ENCODE measurements at regions not wholly inside any gene's neighbourhood (a gene's known extent, or its start where the extent isn't known, plus 50 kb on each side); places are given as distances from the start of the nearest gene placed in this dataset.
A peak's percentile ranks its signal among the peaks of the same experiment; 100 is the strongest.

- no peak overlapping the region for H3K14ac ChIP-seq (ENCODE audit: low read length in 2 of 2)
- H4K91ac ChIP-seq (ENCODE audit: low read length) = no peak overlapping the region
- H3K4me2 ChIP-seq (ENCODE audit: low read length, poor library complexity, severe bottlenecking) = no peak overlapping the region
- no peak overlapping the region for H3K4me3 ChIP-seq (ENCODE audit: insufficient read depth in 1 of 2, low read depth in 1 of 2, low read length in 2 of 2)
- H3K27ac ChIP-seq (ENCODE audit: low read length, poor library complexity, severe bottlenecking) = no peak overlapping the region
- WGBS = 79% methylated on average over 4 of the region's 4 CpGs
- H2BK15ac ChIP-seq (ENCODE audit: low read depth, poor library complexity, severe bottlenecking) = no peak overlapping the region
- DNase-seq = peak; percentile 17
- H3K36me3 ChIP-seq (ENCODE audit: control insufficient read depth in 1 of 2, insufficient read depth in 2 of 2, low read depth in 1 of 2, low read length in 2 of 2) = no peaks in the 10 kb centered on the region
- H3K23ac ChIP-seq (ENCODE audit: low read length in 2 of 2) = no peak overlapping the region
- H3K9ac ChIP-seq (ENCODE audit: low read length) = no peak overlapping the region
- no peak overlapping the region for H3K18ac ChIP-seq (ENCODE audit: low read depth in 1 of 2, low read length in 2 of 2)
- H2BK12ac ChIP-seq (ENCODE audit: low read length in 2 of 2) = no peak overlapping the region
- H3K4ac ChIP-seq (ENCODE audit: low read depth in 1 of 2, low read length in 2 of 2) = no peak overlapping the region
- no peak overlapping the region for H2AK5ac ChIP-seq (ENCODE audit: low read length, severe bottlenecking)
- H3K4me1 ChIP-seq (ENCODE audit: control insufficient read depth, insufficient read depth, low read depth, low read length) = peaks cover 8% of the 10 kb centered on the region
- H3K27me3 ChIP-seq (ENCODE audit: control insufficient read depth in 1 of 2, insufficient read depth in 1 of 2, low read length in 2 of 2) = no peaks in the 10 kb centered on the region
- H3K9me3 ChIP-seq (ENCODE audit: control insufficient read depth, low read length) = no peaks in the 10 kb centered on the region
- H2BK5ac ChIP-seq (ENCODE audit: low read depth, low read length, poor library complexity, severe bottlenecking) = no peak overlapping the region
- H3K79me1 ChIP-seq (replicated peaks; ENCODE audit: low read length, poor library complexity, severe bottlenecking) = no peaks in the 10 kb centered on the region
- peak overlapping the region; percentile 35 for H4K8ac ChIP-seq (ENCODE audit: low read length)
- no peak overlapping the region for H2AFZ ChIP-seq (ENCODE audit: low read depth, low read length)
- H2BK120ac ChIP-seq (ENCODE audit: low read depth, low read length) = no peak overlapping the region
These were observed 122.8 kb downstream of the SKIDA1 start for GRCh38 chr10:21402606-21403083.

DNA sequence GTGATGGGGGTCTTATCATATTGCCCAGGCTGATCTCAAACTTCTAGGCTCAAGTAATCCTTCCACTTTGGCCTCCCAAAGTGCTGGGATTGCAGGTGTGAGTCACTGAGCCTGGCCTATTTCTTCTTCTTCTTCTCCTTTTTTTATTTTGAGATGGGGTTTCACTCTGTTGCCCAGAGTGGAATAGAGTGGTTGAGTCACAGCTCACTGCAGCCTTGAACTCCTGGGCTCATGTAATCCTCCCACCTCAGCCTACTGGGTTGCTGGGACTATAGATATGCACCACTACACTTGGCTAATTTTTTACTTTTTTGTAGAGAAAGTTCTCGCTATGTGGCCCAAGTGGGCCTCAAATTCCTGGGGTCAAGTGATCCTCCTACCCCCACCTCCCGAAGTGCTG is 124.3 kb downstream of the SKIDA1 start:
- Histone ChIP-seq H3K27ac (ENCODE audit: low read length, poor library complexity, severe bottlenecking) (peak overlapping the region; percentile 85), H4K8ac (ENCODE audit: low read length) (no peak overlapping the region), H3K36me3 (ENCODE audit: control insufficient read depth in 1 of 2, insufficient read depth in 2 of 2, low read depth in 1 of 2, low read length in 2 of 2) (no peaks in the 10 kb centered on the region), H3K4me2 (ENCODE audit: low read length, poor library complexity, severe bottlenecking) (no peak overlapping the region), H3K9me3 (ENCODE audit: control insufficient read depth, low read length) (no peaks in the 10 kb centered on the region), H3K79me1 (replicated peaks; ENCODE audit: low read length, poor library complexity, severe bottlenecking) (no peaks in the 10 kb centered on the region), H2BK12ac (ENCODE audit: low read length in 2 of 2) (no peak overlapping the region), H2BK120ac (ENCODE audit: low read depth, low read length) (no peak overlapping the region), H3K14ac (ENCODE audit: low read length in 2 of 2) (no peak overlapping the region), H2AK5ac (ENCODE audit: low read length, severe bottlenecking) (peak overlapping the region; percentile 88), H2AFZ (ENCODE audit: low read depth, low read length) (no peak overlapping the region), H3K4ac (ENCODE audit: low read depth in 1 of 2, low read length in 2 of 2) (no peak overlapping the region), H3K23ac (ENCODE audit: low read length in 2 of 2) (no peak overlapping the region), H3K4me3 (ENCODE audit: insufficient read depth in 1 of 2, low read depth in 1 of 2, low read length in 2 of 2) (no peak overlapping the region), H3K18ac (ENCODE audit: low read depth in 1 of 2, low read length in 2 of 2) (no peak overlapping the region), H4K91ac (ENCODE audit: low read length) (no peak overlapping the region), H3K9ac (ENCODE audit: low read length) (no peak overlapping the region), H2BK5ac (ENCODE audit: low read depth, low read length, poor library complexity, severe bottlenecking) (no peak overlapping the region), H3K4me1 (ENCODE audit: control insufficient read depth, insufficient read depth, low read depth, low read length) (peaks cover 12% of the 10 kb centered on the region), H2BK15ac (ENCODE audit: low read depth, poor library complexity, severe bottlenecking) (no peak overlapping the region), H3K27me3 (ENCODE audit: control insufficient read depth in 1 of 2, insufficient read depth in 1 of 2, low read length in 2 of 2) (no peaks in the 10 kb centered on the region)
- 100% methylated on average over 1 of the region's 2 CpGs for WGBS
- peak; percentile 14 for DNase-seq

- Histone ChIP-seq H3K18ac (ENCODE audit: low read depth in 1 of 2, low read length in 2 of 2) (no peak overlapping the region), H3K9me3 (ENCODE audit: control insufficient read depth, low read length) (no peaks in the 10 kb centered on the region), H3K27ac (ENCODE audit: low read length, poor library complexity, severe bottlenecking) (peak overlapping the region; percentile 67), H4K8ac (ENCODE audit: low read length) (no peak overlapping the region), H3K4me2 (ENCODE audit: low read length, poor library complexity, severe bottlenecking) (no peak overlapping the region), H3K9ac (ENCODE audit: low read length) (no peak overlapping the region), H3K14ac (ENCODE audit: low read length in 2 of 2) (no peak overlapping the region), H2BK15ac (ENCODE audit: low read depth, poor library complexity, severe bottlenecking) (no peak overlapping the region), H3K27me3 (ENCODE audit: control insufficient read depth in 1 of 2, insufficient read depth in 1 of 2, low read length in 2 of 2) (no peaks in the 10 kb centered on the region), H3K79me1 (replicated peaks; ENCODE audit: low read length, poor library complexity, severe bottlenecking) (no peaks in the 10 kb centered on the region), H4K91ac (ENCODE audit: low read length) (no peak overlapping the region), H3K23ac (ENCODE audit: low read length in 2 of 2) (no peak overlapping the region), H2AK5ac (ENCODE audit: low read length, severe bottlenecking) (no peak overlapping the region), H2BK120ac (ENCODE audit: low read depth, low read length) (no peak overlapping the region), H3K4me3 (ENCODE audit: insufficient read depth in 1 of 2, low read depth in 1 of 2, low read length in 2 of 2) (no peak overlapping the region), H2BK5ac (ENCODE audit: low read depth, low read length, poor library complexity, severe bottlenecking) (peak overlapping the region; percentile 54), H3K4me1 (ENCODE audit: control insufficient read depth, insufficient read depth, low read depth, low read length) (peaks cover 12% of the 10 kb centered on the region), H3K36me3 (ENCODE audit: control insufficient read depth in 1 of 2, insufficient read depth in 2 of 2, low read depth in 1 of 2, low read length in 2 of 2) (no peaks in the 10 kb centered on the region), H3K4ac (ENCODE audit: low read depth in 1 of 2, low read length in 2 of 2) (no peak overlapping the region), H2BK12ac (ENCODE audit: low read length in 2 of 2) (no peak overlapping the region), H2AFZ (ENCODE audit: low read depth, low read length) (no peak overlapping the region)
- peak; percentile 90 for DNase-seq
- 40% methylated on average over 5 of the region's 6 CpGs for WGBS
These were observed 126.0 kb downstream of the SKIDA1 start for GRCh38 chr10:21399392-21400035.

- Histone ChIP-seq H3K36me3 (ENCODE audit: control insufficient read depth in 1 of 2, insufficient read depth in 2 of 2, low read depth in 1 of 2, low read length in 2 of 2) (no peaks in the 10 kb centered on the region), H3K4ac (ENCODE audit: low read depth in 1 of 2, low read length in 2 of 2) (no peak overlapping the region), H3K9me3 (ENCODE audit: control insufficient read depth, low read length) (no peaks in the 10 kb centered on the region), H2AFZ (ENCODE audit: low read depth, low read length) (no peak overlapping the region), H3K27me3 (ENCODE audit: control insufficient read depth in 1 of 2, insufficient read depth in 1 of 2, low read length in 2 of 2) (no peaks in the 10 kb centered on the region), H3K79me1 (replicated peaks; ENCODE audit: low read length, poor library complexity, severe bottlenecking) (no peaks in the 10 kb centered on the region), H2BK12ac (ENCODE audit: low read length in 2 of 2) (no peak overlapping the region), H2AK5ac (ENCODE audit: low read length, severe bottlenecking) (no peak overlapping the region), H3K23ac (ENCODE audit: low read length in 2 of 2) (no peak overlapping the region), H3K14ac (ENCODE audit: low read length in 2 of 2) (no peak overlapping the region), H3K18ac (ENCODE audit: low read depth in 1 of 2, low read length in 2 of 2) (no peak overlapping the region), H3K4me1 (ENCODE audit: control insufficient read depth, insufficient read depth, low read depth, low read length) (peaks cover 12% of the 10 kb centered on the region), H2BK5ac (ENCODE audit: low read depth, low read length, poor library complexity, severe bottlenecking) (no peak overlapping the region), H3K4me2 (ENCODE audit: low read length, poor library complexity, severe bottlenecking) (no peak overlapping the region), H3K4me3 (ENCODE audit: insufficient read depth in 1 of 2, low read depth in 1 of 2, low read length in 2 of 2) (no peak overlapping the region), H4K8ac (ENCODE audit: low read length) (no peak overlapping the region), H4K91ac (ENCODE audit: low read length) (no peak overlapping the region), H2BK15ac (ENCODE audit: low read depth, poor library complexity, severe bottlenecking) (no peak overlapping the region), H3K27ac (ENCODE audit: low read length, poor library complexity, severe bottlenecking) (peak overlapping the region; percentile 59), H2BK120ac (ENCODE audit: low read depth, low read length) (no peak overlapping the region), H3K9ac (ENCODE audit: low read length) (no peak overlapping the region)
- WGBS = 32% methylated on average over 2 of the region's 2 CpGs
- peak; percentile 55 for DNase-seq
These were observed 126.8 kb downstream of the SKIDA1 start for GRCh38 chr10:21398563-21399231.
